OCI-LY3 (cell line): ENCODE measurements at regions not wholly inside any gene's neighbourhood (a gene's known extent, or its start where the extent isn't known, plus 50 kb on each side); places are given as distances from the start of the nearest gene placed in this dataset.
A peak's percentile ranks its signal among the peaks of the same experiment; 100 is the strongest.

Source experiments
- H2AFZ ChIP-seq: fragments of 200-600, 300-600 bp; shearing (Covaris generic); 2 replicates; pipeline ENCODE4 v1.6.0; 2014; ENCODE audit warnings: antibody characterized with exemption, low read depth, low read length
- H3K27ac ChIP-seq: fragments of 200-600, 300-600 bp; sonication (generic); 2 replicates; pipeline ENCODE4 v1.5.1; 2014; ENCODE audit warnings: mild to moderate bottlenecking, low read length, moderate library complexity, mixed read lengths
- H3K27me3 ChIP-seq: fragments of 200-600, 300-600 bp; sonication (generic); 2 replicates; pipeline ENCODE4 v1.6.1; 2014; ENCODE audit warnings: low read depth, low read length, mixed read lengths
- H3K36me3 ChIP-seq: fragments of 200-600, 300-600 bp; sonication (generic); replicated peaks from 2 replicates; pipeline ENCODE3; 2014; ENCODE audit warnings: low read depth, low read length, mixed read lengths
- H3K4me1 ChIP-seq: fragments of 300-600, 200-600 bp; sonication (generic); 2 replicates; pipeline ENCODE4 v1.6.1; 2014; ENCODE audit warnings: low read length, mixed read lengths
- H3K4me2 ChIP-seq: fragments of 200-600, 300-600 bp; sonication (generic); 2 replicates; pipeline ENCODE4 v1.6.1; 2014; ENCODE audit warnings: low read length, mixed read lengths
- H3K4me3 ChIP-seq: fragments of 300-600, 200-600 bp; sonication (generic); 2 replicates; pipeline ENCODE4 v1.5.1; 2014; ENCODE audit warnings: antibody characterized with exemption, mild to moderate bottlenecking, low read length, moderate library complexity
- H3K79me2 ChIP-seq: fragments of 300-600, 200-600 bp; shearing (Covaris generic); 2 replicates; pipeline ENCODE4 v1.6.1; 2014; ENCODE audit warnings: mild to moderate bottlenecking, low read length, mixed read lengths
- H3K9ac ChIP-seq: fragments of 300-600, 200-600 bp; shearing (Covaris generic); 2 replicates; pipeline ENCODE4 v1.6.0; 2014; ENCODE audit warnings: mild to moderate bottlenecking, low read length, moderate library complexity
- H3K9me3 ChIP-seq: fragments of 200-600, 300-600 bp; shearing (Covaris generic); 2 replicates; pipeline ENCODE4 v1.6.1; 2014; ENCODE audit warnings: low read length, mixed read lengths; ENCODE audit not compliant: insufficient read depth
- H4K20me1 ChIP-seq: fragments of 200-600, 300-600 bp; sonication (generic); 2 replicates; pipeline ENCODE4 v1.6.1; 2016; ENCODE audit warnings: low read length, mixed read lengths; ENCODE audit not compliant: insufficient read depth
- CTCF ChIP-seq: fragments of 200-600, 300-600 bp; sonication (generic); IDR thresholded peaks from 2 replicates; pipeline ENCODE4 v1.5.1; 2014; ENCODE audit warnings: antibody characterized with exemption, low read length, low read depth
- EZH2phosphoT487 ChIP-seq: fragments of 200-600 bp; shearing (Covaris generic); IDR thresholded peaks from 2 replicates; pipeline ENCODE4 v1.6.1; 2018; ENCODE audit warnings: antibody characterized with exemption, mixed run types, low read depth

GRCh38 chr11:28697920-28698827 lies 590.0 kb downstream of the METTL15 start:
- Histone ChIP-seq H3K27ac (no peak overlapping the region), H3K4me1 (peaks cover 14% of the 10 kb centered on the region), H3K9ac (no peak overlapping the region), H3K4me2 (no peak overlapping the region), H3K9me3 (no peaks in the 10 kb centered on the region), H2AFZ (no peak overlapping the region), H4K20me1 (no peaks in the 10 kb centered on the region), H3K36me3 (no peaks in the 10 kb centered on the region), H3K27me3 (no peaks in the 10 kb centered on the region), H3K4me3 (no peak overlapping the region), H3K79me2 (no peaks in the 10 kb centered on the region)
- TF ChIP-seq EZH2phosphoT487 (no peak), CTCF (peak; percentile 87)

GRCh38 chr11:28696591-28696990 lies 588.4 kb downstream of the METTL15 start:
- no peaks in the 10 kb centered on the region for H3K79me2 ChIP-seq
- H4K20me1 ChIP-seq, result no peaks in the 10 kb centered on the region
- no peak overlapping the region for H3K9ac ChIP-seq
- no peaks in the 10 kb centered on the region for H3K9me3 ChIP-seq
- no peaks in the 10 kb centered on the region for H3K27me3 ChIP-seq
- H3K4me2 ChIP-seq, result no peak overlapping the region
- no peaks in the 10 kb centered on the region for H3K36me3 ChIP-seq
- no peak overlapping the region for H3K4me3 ChIP-seq
- no peak overlapping the region for H2AFZ ChIP-seq
- H3K4me1 ChIP-seq, result peaks cover 18% of the 10 kb centered on the region
- TF ChIP-seq EZH2phosphoT487 (no peak), CTCF (no peak)
- H3K27ac ChIP-seq, result no peak overlapping the region

- Histone ChIP-seq H2AFZ (no peak overlapping the region), H3K4me2 (no peak overlapping the region), H3K27me3 (no peaks in the 10 kb centered on the region), H3K9me3 (no peaks in the 10 kb centered on the region), H3K27ac (no peak overlapping the region), H3K79me2 (no peaks in the 10 kb centered on the region), H4K20me1 (no peaks in the 10 kb centered on the region), H3K9ac (no peak overlapping the region), H3K4me1 (peaks cover 9% of the 10 kb centered on the region), H3K4me3 (no peak overlapping the region), H3K36me3 (no peaks in the 10 kb centered on the region)
- no peak for TF ChIP-seq CTCF
- no peak for TF ChIP-seq EZH2phosphoT487
These were observed 582.6 kb downstream of the METTL15 start for GRCh38 chr11:28690746-28691145.

GRCh38 chr11:28684011-28684586 lies 575.9 kb downstream of the METTL15 start:
- no peak overlapping the region for H3K9ac ChIP-seq
- no peak overlapping the region for H3K4me2 ChIP-seq
- no peak overlapping the region for H3K27ac ChIP-seq
- no peaks in the 10 kb centered on the region for H4K20me1 ChIP-seq
- H3K79me2 ChIP-seq, result no peaks in the 10 kb centered on the region
- no peaks in the 10 kb centered on the region for H3K4me1 ChIP-seq
- no peaks in the 10 kb centered on the region for H3K27me3 ChIP-seq
- no peak overlapping the region for H3K4me3 ChIP-seq
- no peak overlapping the region for H2AFZ ChIP-seq
- H3K9me3 ChIP-seq, result no peaks in the 10 kb centered on the region
- no peak for TF ChIP-seq EZH2phosphoT487
- no peak for TF ChIP-seq CTCF
- no peaks in the 10 kb centered on the region for H3K36me3 ChIP-seq
